ENCODE measurements at regions not wholly inside any gene's neighbourhood (a gene's known extent, or its start where the extent isn't known, plus 50 kb on each side); places are given as distances from the start of the nearest gene placed in this dataset.

GRCh38 chr2:194769030-194769429, 888.0 kb upstream of the SLC39A10 start:
- DNase-seq (ENCODE audit: low read depth): no peak

GRCh38 chr2:194765723-194766122, 891.3 kb upstream of the SLC39A10 start:
- no peak for DNase-seq (ENCODE audit: low read depth)

GRCh38 chr2:194750926-194751325, 906.1 kb upstream of the SLC39A10 start:
- no peak for DNase-seq (ENCODE audit: low read depth)

- no peak for DNase-seq (ENCODE audit: low read depth)
These were observed 911.4 kb upstream of the SLC39A10 start for GRCh38 chr2:194745557-194746146.

GRCh38 chr2:194742706-194743105, 914.3 kb upstream of the SLC39A10 start:
- DNase-seq (ENCODE audit: low read depth): no peak

GRCh38 chr2:194739217-194739616, 917.8 kb upstream of the SLC39A10 start:
- DNase-seq (ENCODE audit: low read depth): no peak

- no peak for DNase-seq (ENCODE audit: low read depth)
These were observed 921.0 kb upstream of the SLC39A10 start for GRCh38 chr2:194735837-194736542.

- DNase-seq (ENCODE audit: low read depth): no peak
These were observed 926.8 kb upstream of the SLC39A10 start for GRCh38 chr2:194730266-194730665.

GRCh38 chr2:194725169-194725568, 931.9 kb upstream of the SLC39A10 start:
- no peak for DNase-seq (ENCODE audit: low read depth)

- DNase-seq (ENCODE audit: low read depth): no peak
These were observed 933.6 kb upstream of the SLC39A10 start for GRCh38 chr2:194723446-194723845.

- DNase-seq (ENCODE audit: low read depth): no peak
These were observed 935.8 kb upstream of the SLC39A10 start for GRCh38 chr2:194721227-194721626.

- no peak for DNase-seq (ENCODE audit: low read depth)
These were observed 936.6 kb upstream of the SLC39A10 start for GRCh38 chr2:194720462-194720861.

- DNase-seq (ENCODE audit: low read depth): no peak
These were observed 938.1 kb upstream of the SLC39A10 start for GRCh38 chr2:194718881-194719280.

- no peak for DNase-seq (ENCODE audit: low read depth)
These were observed 942.5 kb upstream of the SLC39A10 start for GRCh38 chr2:194714541-194714940.

GRCh38 chr2:194709840-194710239, 947.2 kb upstream of the SLC39A10 start:
- DNase-seq (ENCODE audit: low read depth): no peak

- no peak for DNase-seq (ENCODE audit: low read depth)
These were observed 950.8 kb upstream of the SLC39A10 start for GRCh38 chr2:194706179-194706578.

- DNase-seq (ENCODE audit: low read depth): no peak
These were observed 951.6 kb upstream of the SLC39A10 start for GRCh38 chr2:194705398-194705797.

- DNase-seq (ENCODE audit: low read depth): no peak
These were observed 956.3 kb upstream of the SLC39A10 start for GRCh38 chr2:194700726-194701125.

- no peak for DNase-seq (ENCODE audit: low read depth)
These were observed 956.9 kb upstream of the SLC39A10 start for GRCh38 chr2:194700116-194700515.

- no peak for DNase-seq (ENCODE audit: low read depth)
These were observed 959.0 kb upstream of the SLC39A10 start for GRCh38 chr2:194698012-194698411.

GRCh38 chr2:194697439-194697838, 959.6 kb upstream of the SLC39A10 start:
- no peak for DNase-seq (ENCODE audit: low read depth)

GRCh38 chr2:194696690-194697089, 960.3 kb upstream of the SLC39A10 start:
- DNase-seq (ENCODE audit: low read depth): no peak

- no peak for DNase-seq (ENCODE audit: low read depth)
These were observed 970.5 kb upstream of the SLC39A10 start for GRCh38 chr2:194686569-194686968.

GRCh38 chr2:194674043-194674442, 983.0 kb upstream of the SLC39A10 start:
- no peak for DNase-seq (ENCODE audit: low read depth)

All from fibroblast of the conjunctiva (primary cell).